ENCODE measurements at regions not wholly inside any gene's neighbourhood (a gene's known extent, or its start where the extent isn't known, plus 50 kb on each side); places are given as distances from the start of the nearest gene placed in this dataset.

GRCh38 chr12:92465786-92466295, 236.9 kb upstream of the PLEKHG7 start:
- no peak for DNase-seq (ENCODE audit: low spot score)

- no peak for DNase-seq (ENCODE audit: low spot score)
Observed at GRCh38 chr12:92464911-92465310, 237.9 kb upstream of the PLEKHG7 start.

- DNase-seq (ENCODE audit: low spot score), result no peak
Observed at GRCh38 chr12:92463171-92463570, 239.6 kb upstream of the PLEKHG7 start.

GRCh38 chr12:92462527-92462926, 240.3 kb upstream of the PLEKHG7 start:
- DNase-seq (ENCODE audit: low spot score), result no peak

GRCh38 chr12:92462049-92462448, 240.7 kb upstream of the PLEKHG7 start:
- no peak for DNase-seq (ENCODE audit: low spot score)

- DNase-seq (ENCODE audit: low spot score), result no peak
Observed at GRCh38 chr12:92459850-92460249, 242.9 kb upstream of the PLEKHG7 start.

GRCh38 chr12:92458996-92459395, 243.8 kb upstream of the PLEKHG7 start:
- no peak for DNase-seq (ENCODE audit: low spot score)

GRCh38 chr12:92457458-92458180, 245.2 kb upstream of the PLEKHG7 start:
- DNase-seq (ENCODE audit: low spot score), result no peak

- no peak for DNase-seq (ENCODE audit: low spot score)
Observed at GRCh38 chr12:92452763-92453162, 250.0 kb upstream of the PLEKHG7 start.

GRCh38 chr12:92446083-92446460, 256.7 kb upstream of the PLEKHG7 start:
- DNase-seq (ENCODE audit: low spot score), result no peak

- DNase-seq (ENCODE audit: low spot score), result no peak
Observed at GRCh38 chr12:92445253-92446082, 257.3 kb upstream of the PLEKHG7 start.

- DNase-seq (ENCODE audit: low spot score), result no peak
Observed at GRCh38 chr12:92444763-92445162, 258.0 kb upstream of the PLEKHG7 start.

GRCh38 chr12:92442782-92443181, 260.0 kb upstream of the PLEKHG7 start:
- no peak for DNase-seq (ENCODE audit: low spot score)

- DNase-seq (ENCODE audit: low spot score), result no peak
Observed at GRCh38 chr12:92440072-92440471, 262.7 kb upstream of the PLEKHG7 start.

GRCh38 chr12:92439420-92439805, 263.4 kb upstream of the PLEKHG7 start:
- DNase-seq (ENCODE audit: low spot score), result no peak

- no peak for DNase-seq (ENCODE audit: low spot score)
Observed at GRCh38 chr12:92438641-92439419, 264.0 kb upstream of the PLEKHG7 start.

GRCh38 chr12:92437452-92437851, 265.3 kb upstream of the PLEKHG7 start:
- DNase-seq (ENCODE audit: low spot score), result no peak

- no peak for DNase-seq (ENCODE audit: low spot score)
Observed at GRCh38 chr12:92436856-92437255, 265.9 kb upstream of the PLEKHG7 start.

GRCh38 chr12:92434607-92435025, 268.2 kb upstream of the PLEKHG7 start:
- DNase-seq (ENCODE audit: low spot score), result no peak

- no peak for DNase-seq (ENCODE audit: low spot score)
Observed at GRCh38 chr12:92432724-92433441, 269.9 kb upstream of the PLEKHG7 start.

GRCh38 chr12:92431146-92431545, 271.6 kb upstream of the PLEKHG7 start:
- DNase-seq (ENCODE audit: low spot score), result no peak

- no peak for DNase-seq (ENCODE audit: low spot score)
Observed at GRCh38 chr12:92426332-92426731, 276.5 kb upstream of the PLEKHG7 start.

Measured in iPS-NIHi11 (cell line).